Coronary artery (tissue), 2 donors: ENCODE measurements at regions not wholly inside any gene's neighbourhood (a gene's known extent, or its start where the extent isn't known, plus 50 kb on each side); places are given as distances from the start of the nearest gene placed in this dataset.

ENCODE experiments used
- DNase-seq: peaks from one replicate; pipeline ENCODE4 v3.0.0-alpha.2; 2017; ENCODE audit warnings: low spot score
- H3K27ac ChIP-seq, 2 donors: fragments of 200-600 bp; sonication (generic); one replicate each; pipeline ENCODE4 v1.5.1; 2016 to 2019
- H3K4me3 ChIP-seq: fragments of 200-600 bp; sonication (generic); 2 replicates; pipeline ENCODE4 v1.5.1; 2016; ENCODE audit warnings: mild to moderate bottlenecking, moderate library complexity
- CTCF ChIP-seq: fragments of 200-600 bp; sonication (generic); IDR thresholded peaks from one replicate; pipeline ENCODE4 v1.5.1; 2019; ENCODE audit warnings: antibody characterized with exemption

GRCh38 chr3:39590806-39591205, 123.3 kb downstream of the MOBP start:
- TF ChIP-seq CTCF = no peak
- Histone ChIP-seq H3K4me3 (no peak overlapping the region), H3K27ac (no peak overlapping the region)
- DNase-seq = no peak

GRCh38 chr3:39592311-39593050, 125.0 kb downstream of the MOBP start:
- TF ChIP-seq CTCF = no peak
- DNase-seq = no peak
- H3K4me3 ChIP-seq = no peak overlapping the region
- H3K27ac ChIP-seq = no peak overlapping the region

DNA sequence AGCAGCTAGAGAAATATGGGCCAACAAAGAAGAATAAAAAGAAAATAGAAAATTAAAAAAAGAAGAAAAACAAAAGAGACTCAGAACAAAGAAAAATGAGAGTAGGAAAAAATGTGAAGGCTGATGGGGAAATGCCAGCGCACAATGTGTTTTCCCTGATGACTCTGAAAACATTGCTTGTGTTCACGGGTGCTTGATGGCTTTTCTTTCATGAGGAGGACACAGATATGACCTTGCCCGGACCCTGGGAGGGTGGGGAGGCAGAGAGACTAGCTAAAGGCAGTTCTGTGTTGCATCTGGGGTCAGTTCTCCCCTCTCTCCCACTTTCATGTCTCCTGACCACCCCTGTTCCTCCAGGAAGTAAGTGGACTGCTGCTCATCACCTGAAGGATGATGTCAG, 125.9 kb downstream of the MOBP start:
- no peak overlapping the region for H3K27ac ChIP-seq
- TF ChIP-seq CTCF = no peak
- DNase-seq = no peak
- H3K4me3 ChIP-seq = no peak overlapping the region

DNA sequence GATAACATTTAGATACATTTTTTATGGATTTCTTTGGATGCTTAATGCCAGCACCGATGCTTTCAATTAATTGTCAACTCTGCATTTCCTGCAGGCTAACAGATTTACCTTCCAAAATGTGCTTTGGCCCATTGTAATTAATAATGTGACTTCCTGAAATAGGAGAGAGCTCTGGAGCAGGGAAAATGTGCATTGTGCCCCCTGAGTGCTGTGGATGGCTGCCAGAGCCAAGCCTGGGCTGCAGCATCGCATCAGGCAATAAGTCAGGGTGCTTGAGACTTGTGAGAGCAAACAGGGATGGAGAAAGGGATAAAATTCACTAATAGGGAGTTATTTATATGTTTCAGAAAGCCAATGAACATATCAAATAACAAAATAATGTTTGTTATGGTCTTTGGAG, 133.8 kb downstream of the MOBP start:
- no peak for TF ChIP-seq CTCF
- no peak overlapping the region for H3K4me3 ChIP-seq
- no peak overlapping the region for H3K27ac ChIP-seq
- no peak for DNase-seq

DNA sequence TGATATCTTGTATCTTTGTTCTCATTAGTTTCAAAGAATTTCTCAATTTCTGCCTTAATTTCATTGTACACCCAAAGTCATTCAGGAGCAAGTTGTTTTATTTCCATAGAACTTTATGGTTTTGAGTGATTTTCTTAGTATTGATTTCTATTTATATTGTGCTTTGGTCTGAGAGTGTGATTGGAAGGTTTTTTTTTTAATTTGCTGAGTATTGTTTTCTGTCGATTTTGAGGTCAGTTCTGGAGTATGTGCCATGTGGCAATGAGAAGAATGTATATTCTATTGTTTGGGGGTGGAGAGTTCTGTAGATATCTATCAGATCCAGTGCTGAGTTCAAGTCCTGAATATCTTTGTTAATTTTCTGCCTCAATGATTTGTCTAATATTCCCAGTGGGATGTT, 138.4 kb downstream of the MOBP start:
- TF ChIP-seq CTCF = no peak
- DNase-seq = no peak
- Histone ChIP-seq H3K4me3 (no peak overlapping the region), H3K27ac (no peak overlapping the region)

- DNase-seq = no peak
- Histone ChIP-seq H3K27ac (no peak overlapping the region), H3K4me3 (no peak overlapping the region)
- TF ChIP-seq CTCF = no peak
Observed at GRCh38 chr3:39626198-39626597, 158.7 kb downstream of the MOBP start.

DNA sequence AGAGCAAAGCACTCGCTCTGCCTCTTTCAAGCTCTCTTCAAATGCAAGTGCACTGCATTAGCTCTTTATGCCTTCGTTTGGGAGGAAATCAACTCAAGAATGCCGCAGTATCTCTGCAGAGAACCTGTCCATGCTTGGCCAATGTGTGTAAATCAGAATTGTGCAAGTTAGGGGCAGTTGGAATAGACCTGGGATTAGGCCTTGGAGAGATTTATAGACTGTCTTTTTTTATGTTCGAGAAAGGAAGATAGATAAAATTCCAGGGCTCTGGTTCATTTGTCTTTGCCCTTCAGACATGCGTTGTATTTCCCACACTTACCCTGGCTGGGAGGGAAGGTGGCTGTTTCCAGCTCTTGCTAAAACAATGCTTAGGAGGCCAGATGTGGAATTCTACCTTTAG, 163.7 kb downstream of the MOBP start:
- no peak overlapping the region for H3K27ac ChIP-seq
- DNase-seq = no peak
- no peak for TF ChIP-seq CTCF
- H3K4me3 ChIP-seq = no peak overlapping the region
